Duodenal mucosa (tissue), 2 donors: ENCODE measurements at regions not wholly inside any gene's neighbourhood (a gene's known extent, or its start where the extent isn't known, plus 50 kb on each side); places are given as distances from the start of the nearest gene placed in this dataset.

Experiments used
- H3K27ac ChIP-seq: one replicate; pipeline ENCODE4 v1.7.0; 2013; ENCODE audit warnings: low read depth, low read length
- H3K27me3 ChIP-seq, 2 donors: one replicate each; pipeline ENCODE4 v1.7.0; 2013; ENCODE audit warnings: low read length in 2 of 2, control low read depth in 1 of 2; ENCODE audit not compliant: insufficient read depth in 2 of 2, control insufficient read depth in 1 of 2
- H3K36me3 ChIP-seq, 2 donors: one replicate each; pipeline ENCODE4 v1.7.0; 2013; ENCODE audit warnings: low read length in 2 of 2, control low read depth in 1 of 2; ENCODE audit not compliant: insufficient read depth in 2 of 2, control insufficient read depth in 1 of 2
- H3K4me1 ChIP-seq, 2 donors: one replicate each; pipeline ENCODE4 v1.7.0; 2013; ENCODE audit warnings: low read length in 2 of 2, control low read depth in 1 of 2; ENCODE audit not compliant: insufficient read depth in 2 of 2, control insufficient read depth in 1 of 2
- H3K4me3 ChIP-seq, 2 donors: one replicate each; pipeline ENCODE4 v1.7.0; 2013; ENCODE audit warnings: low read length in 2 of 2, low read depth in 1 of 2
- H3K9ac ChIP-seq, 2 donors: one replicate each; pipeline ENCODE4 v1.7.0; 2013; ENCODE audit warnings: low read length in 2 of 2, low read depth in 1 of 2
- H3K9me3 ChIP-seq, 2 donors: one replicate each; pipeline ENCODE4 v1.7.0; 2013; ENCODE audit warnings: low read length in 2 of 2, control low read depth in 1 of 2; ENCODE audit not compliant: control insufficient read depth in 1 of 2

GRCh38 chr7:16998481-16999051, 116.8 kb upstream of the AGR3 start:
- no peak overlapping the region for H3K9ac ChIP-seq
- H3K36me3 ChIP-seq = no peaks in the 10 kb centered on the region
- peaks cover 2 to 8% of the 10 kb centered on the region in 2 donors for H3K9me3 ChIP-seq
- H3K4me1 ChIP-seq = no peaks in the 10 kb centered on the region
- H3K27me3 ChIP-seq = no peaks in the 10 kb centered on the region
- no peak overlapping the region for H3K4me3 ChIP-seq
- no peak overlapping the region for H3K27ac ChIP-seq

- Histone ChIP-seq H3K27ac (no peak overlapping the region), H3K27me3 (no peaks in the 10 kb centered on the region), H3K9me3 (peaks cover 2 to 8% of the 10 kb centered on the region in 2 donors), H3K36me3 (no peaks in the 10 kb centered on the region), H3K4me3 (no peak overlapping the region), H3K9ac (no peak overlapping the region), H3K4me1 (no peaks in the 10 kb centered on the region)
These were observed 117.9 kb upstream of the AGR3 start for GRCh38 chr7:16999541-17000267.

GRCh38 chr7:17005271-17005670, 123.5 kb upstream of the AGR3 start:
- Histone ChIP-seq H3K4me1 (no peaks in the 10 kb centered on the region), H3K27ac (no peak overlapping the region), H3K4me3 (no peak overlapping the region), H3K27me3 (no peaks in the 10 kb centered on the region), H3K36me3 (no peaks in the 10 kb centered on the region), H3K9me3 (no peaks in the 10 kb centered on the region), H3K9ac (no peak overlapping the region)

GRCh38 chr7:17007841-17008240, 126.1 kb upstream of the AGR3 start:
- Histone ChIP-seq H3K36me3 (no peaks in the 10 kb centered on the region), H3K9ac (no peak overlapping the region), H3K9me3 (no peaks in the 10 kb centered on the region), H3K27ac (no peak overlapping the region), H3K4me1 (no peaks in the 10 kb centered on the region), H3K27me3 (no peaks in the 10 kb centered on the region), H3K4me3 (no peak overlapping the region)

- no peak overlapping the region for H3K4me3 ChIP-seq
- H3K4me1 ChIP-seq = no peaks in the 10 kb centered on the region
- no peaks in the 10 kb centered on the region for H3K27me3 ChIP-seq
- no peak overlapping the region for H3K27ac ChIP-seq
- no peak overlapping the region for H3K9ac ChIP-seq
- no peaks in the 10 kb centered on the region for H3K36me3 ChIP-seq
- H3K9me3 ChIP-seq = no peaks in the 10 kb centered on the region
These were observed 127.4 kb upstream of the AGR3 start for GRCh38 chr7:17009007-17009719.

GRCh38 chr7:17009933-17010332, 128.2 kb upstream of the AGR3 start:
- H3K4me3 ChIP-seq = no peak overlapping the region
- no peaks in the 10 kb centered on the region for H3K4me1 ChIP-seq
- H3K36me3 ChIP-seq = no peaks in the 10 kb centered on the region
- H3K9ac ChIP-seq = no peak overlapping the region
- H3K27ac ChIP-seq = no peak overlapping the region
- no peaks in the 10 kb centered on the region for H3K27me3 ChIP-seq
- no peaks in the 10 kb centered on the region for H3K9me3 ChIP-seq

- Histone ChIP-seq H3K4me1 (no peaks in the 10 kb centered on the region), H3K4me3 (no peak overlapping the region), H3K27me3 (no peaks in the 10 kb centered on the region), H3K27ac (no peak overlapping the region), H3K9me3 (no peaks in the 10 kb centered on the region), H3K9ac (no peak overlapping the region), H3K36me3 (no peaks in the 10 kb centered on the region)
These were observed 129.0 kb upstream of the AGR3 start for GRCh38 chr7:17010637-17011300.

- H3K27me3 ChIP-seq = no peaks in the 10 kb centered on the region
- no peak overlapping the region for H3K4me3 ChIP-seq
These were observed 131.4 kb upstream of the AGR3 start for GRCh38 chr7:17013204-17013603.

GRCh38 chr7:17014686-17015085, 132.9 kb upstream of the AGR3 start:
- H3K9me3 ChIP-seq = no peaks in the 10 kb centered on the region
- H3K27ac ChIP-seq = no peak overlapping the region
- H3K4me1 ChIP-seq = no peaks in the 10 kb centered on the region
- no peak overlapping the region for H3K9ac ChIP-seq
- no peaks in the 10 kb centered on the region for H3K27me3 ChIP-seq
- H3K36me3 ChIP-seq = no peaks in the 10 kb centered on the region
- H3K4me3 ChIP-seq = no peak overlapping the region

More at GRCh38 chr7:17013204-17013603, 131.4 kb upstream of the AGR3 start:
- no peaks in the 10 kb centered on the region for H3K9me3 ChIP-seq
- no peak overlapping the region for H3K27ac ChIP-seq
- no peaks in the 10 kb centered on the region for H3K4me1 ChIP-seq
- H3K9ac ChIP-seq = no peak overlapping the region
- H3K36me3 ChIP-seq = no peaks in the 10 kb centered on the region

- Histone ChIP-seq H3K27me3 (no peaks in the 10 kb centered on the region), H3K27ac (no peak overlapping the region), H3K36me3 (no peaks in the 10 kb centered on the region), H3K4me3 (no peak overlapping the region), H3K9ac (no peak overlapping the region), H3K4me1 (peaks cover 0 to 4% of the 10 kb centered on the region in 2 donors), H3K9me3 (no peaks in the 10 kb centered on the region)
These were observed 133.8 kb upstream of the AGR3 start for GRCh38 chr7:17015598-17016031.
